ENCODE measurements at regions not wholly inside any gene's neighbourhood (a gene's known extent, or its start where the extent isn't known, plus 50 kb on each side); places are given as distances from the start of the nearest gene placed in this dataset.

- TF ChIP-seq CTCF (IDR thresholded peaks at IDR 0.05; ENCODE audit: insufficient read depth, low read depth, low read length): no peak
- H3K4me3 ChIP-seq (ENCODE audit: low read depth, low read length): no peak overlapping the region
- DNase-seq (ENCODE audit: low read depth): no peak
Observed at GRCh38 chr14:100474196-100474595, 113.0 kb downstream of the BEGAIN start.

GRCh38 chr14:100475268-100475667, 111.9 kb downstream of the BEGAIN start:
- no peak overlapping the region for H3K4me3 ChIP-seq (ENCODE audit: low read depth, low read length)
- DNase-seq (ENCODE audit: low read depth): no peak
- TF ChIP-seq CTCF (IDR thresholded peaks at IDR 0.05; ENCODE audit: insufficient read depth, low read depth, low read length): no peak

GRCh38 chr14:100476012-100476822, 111.0 kb downstream of the BEGAIN start:
- no peak for TF ChIP-seq CTCF (IDR thresholded peaks at IDR 0.05; ENCODE audit: insufficient read depth, low read depth, low read length)
- DNase-seq (ENCODE audit: low read depth): peak; percentile 86
- no peak overlapping the region for H3K4me3 ChIP-seq (ENCODE audit: low read depth, low read length)

GRCh38 chr14:100484531-100485267, 102.5 kb downstream of the BEGAIN start:
- TF ChIP-seq CTCF (IDR thresholded peaks at IDR 0.05; ENCODE audit: insufficient read depth, low read depth, low read length): no peak
- no peak for DNase-seq (ENCODE audit: low read depth)
- H3K4me3 ChIP-seq (ENCODE audit: low read depth, low read length): no peak overlapping the region

- no peak for TF ChIP-seq CTCF (IDR thresholded peaks at IDR 0.05; ENCODE audit: insufficient read depth, low read depth, low read length)
- peak; percentile 84 for DNase-seq (ENCODE audit: low read depth)
- no peak overlapping the region for H3K4me3 ChIP-seq (ENCODE audit: low read depth, low read length)
Observed at GRCh38 chr14:100486025-100486828, 101.0 kb downstream of the BEGAIN start.
